ENCODE measurements at regions not wholly inside any gene's neighbourhood (a gene's known extent, or its start where the extent isn't known, plus 50 kb on each side); places are given as distances from the start of the nearest gene placed in this dataset. TPM values are rescaled to one million over a fixed set of nuclear protein-coding genes. Genes with fewer than 3 reads are reported as not detected.

Small RNA genes lying in the stretch of these regions (microRNA-seq; reads per million reads assigned to microRNA genes)
- gene MIR3648-1 (ENCODE audit: borderline microRNAs expressed) (not detected), gene MIR3687-1 (ENCODE audit: borderline microRNAs expressed) (not detected), gene MIR6724-1 (ENCODE audit: borderline microRNAs expressed) (not detected), gene MIR6724-2 (ENCODE audit: borderline microRNAs expressed) (not detected)
